BLaER1 treated with 17β-estradiol and CSF1 and Interleukin-3, amounts not matched to agents 10 nM and 100 nM (cell line): ENCODE measurements at regions not wholly inside any gene's neighbourhood (a gene's known extent, or its start where the extent isn't known, plus 50 kb on each side); places are given as distances from the start of the nearest gene placed in this dataset.

Source experiments
- H3K27ac ChIP-seq, 11 experiments: shearing (Covaris generic); formaldehyde crosslinking; 2 replicates each; pipeline ENCODE4 v1.8.1; 2022
- H3K27me3 ChIP-seq, 11 experiments: shearing (Covaris generic); formaldehyde crosslinking; 2 replicates each; pipeline ENCODE4 v1.8.1; 2022
- H3K36me3 ChIP-seq, 11 experiments: shearing (Covaris generic); formaldehyde crosslinking; 2 replicates each; pipeline ENCODE4 v1.8.1; 2022
- H3K4me1 ChIP-seq, 10 experiments: shearing (Covaris generic); formaldehyde crosslinking; 2 replicates each; pipeline ENCODE4 v1.8.1; 2022
- H3K4me2 ChIP-seq, 11 experiments: shearing (Covaris generic); formaldehyde crosslinking; 2 replicates each; pipeline ENCODE4 v1.8.1; 2022
- H3K4me3 ChIP-seq, 10 experiments: shearing (Covaris generic); formaldehyde crosslinking; 2 replicates each; pipeline ENCODE4 v1.8.1; 2022
- H3K9ac ChIP-seq, 11 experiments: shearing (Covaris generic); formaldehyde crosslinking; 2 replicates each; pipeline ENCODE4 v1.8.1; 2022
- H3K9me3 ChIP-seq, 11 experiments: shearing (Covaris generic); formaldehyde crosslinking; replicated peaks in 1 of 11; 2 replicates each; pipeline ENCODE4 v1.8.1; 2022
- H4K20me1 ChIP-seq, 11 experiments: shearing (Covaris generic); formaldehyde crosslinking; 2 replicates each; pipeline ENCODE4 v1.8.1; 2022
- Cebpa-rat ChIP-seq, 11 experiments: shearing (Covaris generic); IDR thresholded peaks; 2 replicates each; pipeline ENCODE4 v1.8.1; 2022

DNA sequence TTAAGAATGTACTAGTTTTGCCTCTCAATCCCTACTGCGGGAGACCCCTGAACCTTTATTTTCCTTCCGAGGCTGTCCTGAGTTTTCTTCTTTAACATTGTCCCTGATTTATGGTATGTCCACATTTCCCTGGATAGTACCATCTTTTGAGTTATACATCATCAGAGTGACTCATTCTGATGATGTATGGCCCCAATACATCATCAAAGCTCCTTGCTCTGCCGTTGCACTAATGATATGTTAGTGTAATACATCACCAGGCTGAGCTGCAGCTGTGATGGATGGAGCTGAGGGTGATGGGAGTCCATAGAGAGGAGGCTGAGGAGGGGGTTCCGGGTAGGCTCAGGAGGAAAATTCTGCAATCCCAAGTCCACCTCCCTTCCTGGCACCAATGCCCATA, 986.5 kb downstream of the KCNMA1 start:
- Histone ChIP-seq H3K9ac (no peak overlapping the region), H3K27me3 (no peaks in the 10 kb centered on the region), H3K4me1 (no peaks in the 10 kb centered on the region), H4K20me1 (no peaks in the 10 kb centered on the region), H3K4me2 (no peak overlapping the region), H3K9me3 (no peaks in the 10 kb centered on the region), H3K27ac (no peak overlapping the region), H3K4me3 (no peak overlapping the region), H3K36me3 (no peaks in the 10 kb centered on the region)
- no peak for TF ChIP-seq Cebpa-rat (IDR thresholded peaks at IDR 0.05)

DNA sequence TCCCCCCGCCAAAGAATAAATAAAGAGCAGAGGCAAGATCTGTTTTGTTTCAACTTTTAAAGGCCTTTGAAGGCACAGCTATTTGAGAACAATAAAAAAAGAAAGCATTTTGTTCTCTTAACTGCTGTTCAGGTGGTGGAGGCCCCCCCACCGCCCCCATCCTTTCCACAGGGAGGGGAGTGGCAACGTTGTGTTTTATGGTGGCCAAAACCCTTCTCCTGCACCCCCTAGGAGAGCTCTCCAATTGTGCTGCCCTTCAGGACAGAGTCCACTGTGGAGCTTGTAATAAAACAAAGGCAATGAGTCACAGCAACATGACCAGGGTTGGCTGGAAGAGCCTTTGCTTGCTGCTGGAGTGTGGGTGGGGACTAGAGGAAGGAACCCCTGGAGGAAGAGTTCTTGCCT, 987.9 kb downstream of the KCNMA1 start:
- Histone ChIP-seq H3K27me3 (no peaks in the 10 kb centered on the region), H3K9me3 (no peaks in the 10 kb centered on the region), H3K4me2 (no peak overlapping the region), H3K27ac (no peak overlapping the region), H4K20me1 (no peaks in the 10 kb centered on the region), H3K4me1 (no peaks in the 10 kb centered on the region), H3K36me3 (no peaks in the 10 kb centered on the region), H3K9ac (no peak overlapping the region), H3K4me3 (no peak overlapping the region)
- no peak for TF ChIP-seq Cebpa-rat (IDR thresholded peaks at IDR 0.05)

DNA sequence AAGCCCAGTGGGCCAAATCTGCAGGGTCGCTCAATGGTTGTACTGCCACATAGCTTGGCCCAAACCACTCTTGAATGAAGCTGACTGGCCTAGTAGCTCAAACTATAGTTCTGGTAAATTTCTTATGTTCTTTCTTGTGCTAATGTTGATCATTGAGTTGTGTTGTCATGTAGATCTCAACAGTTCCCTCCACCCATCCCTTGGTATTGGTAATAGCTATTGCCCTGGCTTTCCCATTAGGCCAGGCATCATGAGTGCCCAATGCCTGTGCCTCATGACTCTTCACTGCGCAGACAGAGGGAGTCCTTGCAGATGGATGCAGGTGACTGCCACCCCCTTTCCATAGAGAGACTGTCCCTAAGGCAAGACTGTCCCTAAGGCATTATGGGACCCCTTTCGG, 988.4 kb downstream of the KCNMA1 start:
- no peaks in the 10 kb centered on the region for H3K9me3 ChIP-seq
- no peak overlapping the region for H3K9ac ChIP-seq
- H3K4me3 ChIP-seq = no peak overlapping the region
- no peaks in the 10 kb centered on the region for H3K27me3 ChIP-seq
- no peak overlapping the region for H3K4me2 ChIP-seq
- TF ChIP-seq Cebpa-rat (IDR thresholded peaks at IDR 0.05) = no peak
- no peaks in the 10 kb centered on the region for H3K36me3 ChIP-seq
- H3K27ac ChIP-seq = no peak overlapping the region
- H3K4me1 ChIP-seq = no peaks in the 10 kb centered on the region
- H4K20me1 ChIP-seq = no peaks in the 10 kb centered on the region

DNA sequence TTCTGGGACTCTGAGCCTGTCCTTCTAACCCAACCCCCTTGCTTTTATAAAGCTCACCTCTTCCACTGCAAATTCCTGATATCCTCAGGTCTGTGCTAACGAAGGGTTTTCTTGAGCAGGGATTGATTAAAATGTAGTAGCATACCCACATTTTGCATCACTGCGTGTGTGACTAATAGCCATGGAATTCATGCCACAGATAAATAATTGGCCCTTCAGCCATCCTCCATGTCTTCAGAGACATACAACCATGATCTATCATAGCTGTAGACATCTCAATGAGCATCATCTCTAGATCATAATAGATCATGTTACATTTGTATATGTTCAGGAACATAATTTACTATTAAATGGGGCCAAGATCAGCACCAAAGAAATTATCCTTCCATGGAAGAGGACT, 990.3 kb downstream of the KCNMA1 start:
- H3K36me3 ChIP-seq = no peaks in the 10 kb centered on the region
- no peaks in the 10 kb centered on the region for H3K27me3 ChIP-seq
- no peak overlapping the region for H3K4me3 ChIP-seq
- H3K9ac ChIP-seq = no peak overlapping the region
- H3K9me3 ChIP-seq = no peaks in the 10 kb centered on the region
- H3K27ac ChIP-seq = no peak overlapping the region
- no peaks in the 10 kb centered on the region for H3K4me1 ChIP-seq
- H3K4me2 ChIP-seq = no peak overlapping the region
- no peaks in the 10 kb centered on the region for H4K20me1 ChIP-seq
- TF ChIP-seq Cebpa-rat (IDR thresholded peaks at IDR 0.05) = no peak

DNA sequence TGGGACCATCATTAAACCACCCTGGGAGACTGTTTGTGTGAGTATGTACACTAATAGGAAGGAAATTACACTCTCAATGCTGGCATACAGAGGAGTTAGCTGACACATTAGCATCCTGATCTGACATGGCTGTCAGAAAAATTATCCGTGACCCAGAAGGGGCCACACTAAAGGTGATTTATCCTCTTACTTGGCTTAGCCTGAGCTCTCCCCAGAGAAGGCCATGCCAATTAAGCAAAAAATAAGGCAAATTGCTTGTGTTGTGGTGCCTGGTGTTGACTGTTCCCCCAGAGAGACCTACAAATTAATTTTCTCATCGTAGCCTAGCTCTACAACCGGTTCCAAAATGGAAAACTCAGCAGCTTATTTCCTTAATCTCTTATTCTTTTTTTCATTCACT, 992.3 kb downstream of the KCNMA1 start:
- Histone ChIP-seq H3K27me3 (no peaks in the 10 kb centered on the region), H3K4me1 (no peaks in the 10 kb centered on the region), H3K27ac (no peak overlapping the region), H3K4me3 (no peak overlapping the region), H3K4me2 (no peak overlapping the region), H4K20me1 (no peaks in the 10 kb centered on the region), H3K9me3 (no peaks in the 10 kb centered on the region), H3K9ac (no peak overlapping the region), H3K36me3 (no peaks in the 10 kb centered on the region)
- TF ChIP-seq Cebpa-rat (IDR thresholded peaks at IDR 0.05) = no peak

DNA sequence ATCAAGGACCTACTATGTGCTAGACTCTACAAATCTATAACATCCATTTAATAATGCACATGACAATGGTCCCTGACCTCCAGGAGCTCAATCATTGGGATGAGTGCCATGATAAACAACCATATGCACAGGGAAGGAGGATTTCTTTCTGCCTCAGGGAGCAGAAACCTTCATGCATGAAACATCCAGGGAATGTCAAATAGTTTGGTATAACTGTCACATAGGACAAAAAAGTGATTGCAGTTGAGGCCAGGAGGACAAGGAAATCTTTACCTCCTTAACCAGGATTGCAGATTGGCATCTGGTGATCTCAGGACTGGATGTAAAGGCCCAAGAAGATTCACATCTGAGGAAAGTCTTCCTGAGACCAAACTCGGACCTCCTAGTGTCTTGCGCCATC, 993.1 kb downstream of the KCNMA1 start:
- H3K36me3 ChIP-seq = no peaks in the 10 kb centered on the region
- no peaks in the 10 kb centered on the region for H3K4me1 ChIP-seq
- no peak overlapping the region for H3K27ac ChIP-seq
- no peaks in the 10 kb centered on the region for H3K9me3 ChIP-seq
- no peaks in the 10 kb centered on the region for H4K20me1 ChIP-seq
- H3K4me3 ChIP-seq = no peak overlapping the region
- no peak overlapping the region for H3K4me2 ChIP-seq
- TF ChIP-seq Cebpa-rat (IDR thresholded peaks at IDR 0.05) = no peak
- no peaks in the 10 kb centered on the region for H3K27me3 ChIP-seq
- no peak overlapping the region for H3K9ac ChIP-seq

DNA sequence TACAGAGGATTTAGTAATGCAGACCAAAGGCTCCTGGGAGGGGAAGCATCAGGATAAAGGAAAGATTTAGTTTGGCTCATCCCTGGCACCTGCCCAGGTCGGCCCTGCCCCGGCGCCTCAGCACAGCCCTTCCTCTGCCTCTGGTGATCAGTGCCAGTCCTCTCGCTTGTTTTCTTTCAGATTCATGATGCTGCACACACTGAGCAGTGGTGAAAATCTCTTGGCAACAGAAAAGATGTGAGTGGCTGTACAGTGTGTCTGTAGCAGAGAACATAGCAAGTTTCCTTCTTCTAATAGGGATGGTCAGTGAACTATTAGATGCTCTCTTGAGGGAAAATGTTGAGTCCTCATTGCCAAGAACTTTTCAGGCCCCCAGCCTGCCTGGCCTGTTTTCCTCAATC, 994.1 kb downstream of the KCNMA1 start:
- Histone ChIP-seq H3K27me3 (no peaks in the 10 kb centered on the region), H3K36me3 (no peaks in the 10 kb centered on the region), H3K4me3 (no peak overlapping the region), H3K4me2 (no peak overlapping the region), H3K9ac (no peak overlapping the region), H3K4me1 (no peaks in the 10 kb centered on the region), H3K27ac (no peak overlapping the region), H4K20me1 (no peaks in the 10 kb centered on the region), H3K9me3 (no peaks in the 10 kb centered on the region)
- no peak for TF ChIP-seq Cebpa-rat (IDR thresholded peaks at IDR 0.05)

DNA sequence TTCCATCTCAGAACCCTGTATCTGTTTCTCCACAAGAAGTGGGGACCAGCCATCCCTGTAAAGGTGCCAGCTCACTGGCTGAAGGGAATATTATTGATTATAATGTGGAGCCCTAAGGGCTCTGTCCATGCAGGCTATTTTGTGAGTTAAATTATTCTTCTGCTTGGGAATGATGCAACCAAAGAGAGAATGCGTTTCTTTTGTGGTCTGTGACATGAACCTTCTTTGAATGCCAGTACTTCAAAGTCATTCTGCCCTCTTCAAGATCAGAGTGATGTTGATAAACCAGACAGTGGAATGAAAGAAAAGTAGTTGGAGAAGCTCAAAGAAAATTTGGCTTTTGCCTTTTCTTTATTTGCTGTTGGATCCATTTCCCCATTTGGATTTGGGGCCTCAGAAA, 995.2 kb downstream of the KCNMA1 start:
- Histone ChIP-seq H3K9me3 (no peaks in the 10 kb centered on the region), H3K9ac (no peak overlapping the region), H3K4me3 (no peak overlapping the region), H3K36me3 (no peaks in the 10 kb centered on the region), H3K27ac (no peak overlapping the region), H4K20me1 (no peaks in the 10 kb centered on the region), H3K4me2 (no peak overlapping the region), H3K27me3 (no peaks in the 10 kb centered on the region), H3K4me1 (no peaks in the 10 kb centered on the region)
- no peak for TF ChIP-seq Cebpa-rat (IDR thresholded peaks at IDR 0.05)

DNA sequence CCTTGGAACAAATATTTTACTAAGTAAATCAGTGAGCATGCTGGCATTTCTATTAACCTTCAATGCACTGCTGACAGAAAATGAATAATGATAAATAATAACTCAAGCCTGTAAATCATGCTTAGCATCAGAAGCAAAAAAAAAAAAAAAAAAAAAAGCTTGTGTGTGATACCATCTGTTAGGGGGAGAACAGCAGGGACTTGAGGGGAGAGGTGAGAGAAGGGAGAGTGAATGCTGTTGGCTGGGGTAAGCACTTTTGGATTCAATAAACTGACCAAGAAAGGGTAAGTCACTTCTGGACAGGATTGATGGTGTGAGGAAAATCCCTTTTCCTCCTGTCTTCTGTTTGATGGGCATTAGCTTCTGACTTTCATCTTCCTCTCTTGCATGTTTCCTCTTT, 996.4 kb downstream of the KCNMA1 start:
- H3K4me3 ChIP-seq = no peak overlapping the region
- H3K27ac ChIP-seq = no peak overlapping the region
- H3K4me1 ChIP-seq = no peaks in the 10 kb centered on the region
- H3K4me2 ChIP-seq = no peak overlapping the region
- no peaks in the 10 kb centered on the region for H3K9me3 ChIP-seq
- no peaks in the 10 kb centered on the region for H4K20me1 ChIP-seq
- H3K9ac ChIP-seq = no peak overlapping the region
- no peaks in the 10 kb centered on the region for H3K27me3 ChIP-seq
- no peak for TF ChIP-seq Cebpa-rat (IDR thresholded peaks at IDR 0.05)
- no peaks in the 10 kb centered on the region for H3K36me3 ChIP-seq

DNA sequence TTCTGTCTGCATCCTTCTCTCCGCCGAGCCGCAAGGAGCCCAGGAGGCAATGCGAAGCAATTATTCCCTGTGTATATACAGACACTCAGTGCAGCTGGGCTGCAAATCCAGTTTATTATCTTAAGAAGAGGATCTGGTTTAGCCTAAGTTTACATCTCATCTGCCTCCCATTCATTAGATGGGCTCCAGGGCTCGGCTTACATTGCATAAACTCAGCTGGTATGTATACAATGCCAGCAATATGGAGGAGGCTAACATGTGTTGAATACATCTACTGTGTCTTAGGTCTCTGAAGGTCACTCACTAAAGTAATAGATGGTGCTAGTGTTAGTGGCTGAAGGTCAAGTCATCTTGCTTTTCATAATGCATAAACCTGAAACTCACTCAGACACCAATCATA, 996.8 kb downstream of the KCNMA1 start:
- H3K4me3 ChIP-seq = no peak overlapping the region
- H4K20me1 ChIP-seq = no peaks in the 10 kb centered on the region
- H3K9me3 ChIP-seq = no peaks in the 10 kb centered on the region
- no peaks in the 10 kb centered on the region for H3K4me1 ChIP-seq
- no peak for TF ChIP-seq Cebpa-rat (IDR thresholded peaks at IDR 0.05)
- no peaks in the 10 kb centered on the region for H3K36me3 ChIP-seq
- no peak overlapping the region for H3K9ac ChIP-seq
- no peak overlapping the region for H3K4me2 ChIP-seq
- no peak overlapping the region for H3K27ac ChIP-seq
- H3K27me3 ChIP-seq = no peaks in the 10 kb centered on the region

DNA sequence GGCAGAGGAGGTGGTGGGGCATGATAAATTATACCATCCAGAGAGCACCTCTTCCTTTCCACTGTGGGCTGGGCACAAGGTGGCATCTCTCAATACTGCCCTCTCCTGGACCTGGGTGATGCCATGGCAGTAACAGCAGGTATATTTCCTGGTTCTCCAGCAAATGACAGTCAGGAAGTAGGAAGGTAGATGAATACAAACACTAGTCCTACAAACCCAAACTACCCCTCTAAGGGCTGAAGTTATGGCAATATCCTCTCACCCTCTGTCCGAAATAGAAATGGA, 1004.9 kb downstream of the KCNMA1 start:
- TF ChIP-seq Cebpa-rat (IDR thresholded peaks at IDR 0.05) = no peak
- H3K36me3 ChIP-seq = no peaks in the 10 kb centered on the region
- H3K9ac ChIP-seq = no peak overlapping the region
- no peak overlapping the region for H3K4me3 ChIP-seq
- H3K9me3 ChIP-seq = no peaks in the 10 kb centered on the region
- no peaks in the 10 kb centered on the region for H3K4me1 ChIP-seq
- H3K27me3 ChIP-seq = no peaks in the 10 kb centered on the region
- no peak overlapping the region for H3K4me2 ChIP-seq
- no peak overlapping the region for H3K27ac ChIP-seq
- no peaks in the 10 kb centered on the region for H4K20me1 ChIP-seq
